Activated naive CD8-positive, alpha-beta T cell treated with anti-CD3 and anti-CD28 coated beads for 36 hours (primary cell): ENCODE measurements at regions not wholly inside any gene's neighbourhood (a gene's known extent, or its start where the extent isn't known, plus 50 kb on each side); places are given as distances from the start of the nearest gene placed in this dataset.
"Not testable (repeated sequence)": the region's sequence is repeated elsewhere in the genome, so short reads cannot be mapped to it uniquely, and the experiment has no call there.

ENCODE experiments used
- DNase-seq: peaks from one replicate; pipeline ENCODE4 v3.0.0; 2021
- H3K27ac Mint-ChIP-seq: one replicate; pipeline ENCODE4 v1.8.0; 2022; ENCODE audit warnings: mild to moderate bottlenecking, moderate library complexity, mixed read lengths
- H3K27me3 Mint-ChIP-seq: one replicate; pipeline ENCODE4 v1.8.0; 2022; ENCODE audit warnings: mild to moderate bottlenecking, mixed read lengths
- H3K36me3 Mint-ChIP-seq: one replicate; pipeline ENCODE4 v1.8.0; 2021; ENCODE audit warnings: mild to moderate bottlenecking, mixed read lengths
- H3K4me1 Mint-ChIP-seq: one replicate; pipeline ENCODE4 v1.8.0; 2021; ENCODE audit warnings: mixed read lengths
- H3K4me3 Mint-ChIP-seq: one replicate; pipeline ENCODE4 v1.8.0; 2022; ENCODE audit warnings: mild to moderate bottlenecking, moderate library complexity, mixed read lengths
- H3K9me3 Mint-ChIP-seq: one replicate; pipeline ENCODE4 v1.8.0; 2022; ENCODE audit warnings: mixed read lengths

- Mint-ChIP-seq H3K36me3 (no peaks in the 10 kb centered on the region), H3K9me3 (peaks cover 4% of the 10 kb centered on the region), H3K27ac (no peak overlapping the region), H3K4me3 (no peak overlapping the region), H3K4me1 (no peaks in the 10 kb centered on the region), H3K27me3 (no peaks in the 10 kb centered on the region)
- no peak for DNase-seq
These were observed 2074.3 kb downstream of the PCDH9 start for GRCh38 chr13:65155861-65156260.

GRCh38 chr13:65154661-65155447 is 2075.3 kb downstream of the PCDH9 start:
- no peaks in the 10 kb centered on the region for H3K36me3 Mint-ChIP-seq
- no peak overlapping the region for H3K4me3 Mint-ChIP-seq
- H3K27me3 Mint-ChIP-seq = no peaks in the 10 kb centered on the region
- H3K4me1 Mint-ChIP-seq = no peaks in the 10 kb centered on the region
- no peak overlapping the region for H3K27ac Mint-ChIP-seq
- no peak for DNase-seq
- H3K9me3 Mint-ChIP-seq = peaks cover 4% of the 10 kb centered on the region

- DNase-seq = no peak
- Mint-ChIP-seq H3K36me3 (no peaks in the 10 kb centered on the region), H3K4me1 (no peaks in the 10 kb centered on the region), H3K9me3 (peaks cover 8% of the 10 kb centered on the region), H3K4me3 (no peak overlapping the region), H3K27me3 (no peaks in the 10 kb centered on the region), H3K27ac (no peak overlapping the region)
These were observed 2080.4 kb downstream of the PCDH9 start for GRCh38 chr13:65149687-65150086.

GRCh38 chr13:65143920-65144319 is 2086.2 kb downstream of the PCDH9 start:
- H3K27me3 Mint-ChIP-seq = no peaks in the 10 kb centered on the region
- no peak overlapping the region for H3K27ac Mint-ChIP-seq
- no peak for DNase-seq
- H3K4me3 Mint-ChIP-seq = no peak overlapping the region
- H3K9me3 Mint-ChIP-seq = peaks cover 7% of the 10 kb centered on the region
- no peaks in the 10 kb centered on the region for H3K4me1 Mint-ChIP-seq
- no peaks in the 10 kb centered on the region for H3K36me3 Mint-ChIP-seq

GRCh38 chr13:65133094-65133493 is 2097.0 kb downstream of the PCDH9 start:
- H3K36me3 Mint-ChIP-seq = no peaks in the 10 kb centered on the region
- H3K27me3 Mint-ChIP-seq = no peaks in the 10 kb centered on the region
- no peaks in the 10 kb centered on the region for H3K9me3 Mint-ChIP-seq
- no peak overlapping the region for H3K4me3 Mint-ChIP-seq
- no peak for DNase-seq
- no peaks in the 10 kb centered on the region for H3K4me1 Mint-ChIP-seq
- no peak overlapping the region for H3K27ac Mint-ChIP-seq

- H3K9me3 Mint-ChIP-seq = peaks cover 2% of the 10 kb centered on the region
- H3K27ac Mint-ChIP-seq = no peak overlapping the region
- H3K4me3 Mint-ChIP-seq = no peak overlapping the region
- H3K4me1 Mint-ChIP-seq = no peaks in the 10 kb centered on the region
- H3K36me3 Mint-ChIP-seq = no peaks in the 10 kb centered on the region
- no peak for DNase-seq
- H3K27me3 Mint-ChIP-seq = no peaks in the 10 kb centered on the region
These were observed 2104.9 kb downstream of the PCDH9 start for GRCh38 chr13:65125236-65125635.

- no peaks in the 10 kb centered on the region for H3K27me3 Mint-ChIP-seq
- H3K9me3 Mint-ChIP-seq = peaks cover 12% of the 10 kb centered on the region
- H3K27ac Mint-ChIP-seq = no peak overlapping the region
- H3K36me3 Mint-ChIP-seq = no peaks in the 10 kb centered on the region
- no peaks in the 10 kb centered on the region for H3K4me1 Mint-ChIP-seq
- no peak overlapping the region for H3K4me3 Mint-ChIP-seq
- no peak for DNase-seq
These were observed 2117.6 kb downstream of the PCDH9 start for GRCh38 chr13:65112531-65112941.

- Mint-ChIP-seq H3K27ac (no peak overlapping the region), H3K27me3 (no peaks in the 10 kb centered on the region), H3K4me1 (no peaks in the 10 kb centered on the region), H3K9me3 (peaks cover 13% of the 10 kb centered on the region), H3K4me3 (no peak overlapping the region), H3K36me3 (no peaks in the 10 kb centered on the region)
- no peak for DNase-seq
These were observed 2118.0 kb downstream of the PCDH9 start for GRCh38 chr13:65112123-65112522.

GRCh38 chr13:65111223-65111622 is 2118.9 kb downstream of the PCDH9 start:
- no peak for DNase-seq
- no peaks in the 10 kb centered on the region for H3K27me3 Mint-ChIP-seq
- H3K4me1 Mint-ChIP-seq = no peaks in the 10 kb centered on the region
- peaks cover 18% of the 10 kb centered on the region for H3K9me3 Mint-ChIP-seq
- H3K36me3 Mint-ChIP-seq = no peaks in the 10 kb centered on the region
- H3K27ac Mint-ChIP-seq = no peak overlapping the region
- H3K4me3 Mint-ChIP-seq = no peak overlapping the region

- not testable (repeated sequence) for H3K4me1 Mint-ChIP-seq, H3K36me3 Mint-ChIP-seq, H3K27me3 Mint-ChIP-seq, H3K4me3 Mint-ChIP-seq, H3K27ac Mint-ChIP-seq, DNase-seq
- H3K9me3 Mint-ChIP-seq = peaks cover 25% of the 10 kb centered on the region
These were observed 2125.7 kb downstream of the PCDH9 start for GRCh38 chr13:65104436-65104835.

GRCh38 chr13:65103351-65103750 is 2126.8 kb downstream of the PCDH9 start:
- H3K4me1 Mint-ChIP-seq = no peaks in the 10 kb centered on the region
- H3K36me3 Mint-ChIP-seq = no peaks in the 10 kb centered on the region
- DNase-seq = no peak
- H3K9me3 Mint-ChIP-seq = peaks cover 23% of the 10 kb centered on the region
- H3K4me3 Mint-ChIP-seq = no peak overlapping the region
- H3K27ac Mint-ChIP-seq = no peak overlapping the region
- no peaks in the 10 kb centered on the region for H3K27me3 Mint-ChIP-seq

- Mint-ChIP-seq H3K9me3 (peaks cover 4% of the 10 kb centered on the region), H3K27ac (no peak overlapping the region), H3K36me3 (no peaks in the 10 kb centered on the region), H3K27me3 (no peaks in the 10 kb centered on the region), H3K4me1 (no peaks in the 10 kb centered on the region), H3K4me3 (no peak overlapping the region)
- no peak for DNase-seq
These were observed 2134.7 kb downstream of the PCDH9 start for GRCh38 chr13:65095161-65096082.

- H3K27me3 Mint-ChIP-seq = no peaks in the 10 kb centered on the region
- H3K4me3 Mint-ChIP-seq = no peak overlapping the region
- H3K27ac Mint-ChIP-seq = no peak overlapping the region
- DNase-seq = no peak
- peaks cover 4% of the 10 kb centered on the region for H3K9me3 Mint-ChIP-seq
- H3K4me1 Mint-ChIP-seq = no peaks in the 10 kb centered on the region
- H3K36me3 Mint-ChIP-seq = no peaks in the 10 kb centered on the region
These were observed 2136.8 kb downstream of the PCDH9 start for GRCh38 chr13:65093357-65093756.

GRCh38 chr13:65091031-65091430 is 2139.1 kb downstream of the PCDH9 start:
- Mint-ChIP-seq H3K9me3 (no peaks in the 10 kb centered on the region), H3K4me1 (no peaks in the 10 kb centered on the region), H3K27ac (no peak overlapping the region), H3K27me3 (no peaks in the 10 kb centered on the region), H3K4me3 (no peak overlapping the region), H3K36me3 (no peaks in the 10 kb centered on the region)
- no peak for DNase-seq

- H3K27ac Mint-ChIP-seq = no peak overlapping the region
- H3K27me3 Mint-ChIP-seq = no peaks in the 10 kb centered on the region
- no peak for DNase-seq
- no peaks in the 10 kb centered on the region for H3K36me3 Mint-ChIP-seq
- no peaks in the 10 kb centered on the region for H3K4me1 Mint-ChIP-seq
- H3K4me3 Mint-ChIP-seq = no peak overlapping the region
- H3K9me3 Mint-ChIP-seq = no peaks in the 10 kb centered on the region
These were observed 2139.9 kb downstream of the PCDH9 start for GRCh38 chr13:65090186-65090585.
